ENCODE measurements at regions not wholly inside any gene's neighbourhood (a gene's known extent, or its start where the extent isn't known, plus 50 kb on each side); places are given as distances from the start of the nearest gene placed in this dataset.

GRCh38 chr13:63460462-63461090, 2044.9 kb upstream of the PCDH20 start:
- Histone ChIP-seq H4K20me1 (ENCODE audit: control insufficient read depth, insufficient read depth) (no peaks in the 10 kb centered on the region), H3K36me3 (ENCODE audit: control insufficient read depth in 2 of 2, insufficient read depth in 2 of 2, low read length in 1 of 2) (no peaks in the 10 kb centered on the region), H3K4me1 (ENCODE audit: control insufficient read depth, insufficient read depth, low read length) (peaks cover 6% of the 10 kb centered on the region; the same call in 1 of the 2 replicates), H3K79me2 (ENCODE audit: control insufficient read depth, insufficient read depth, low read length) (no peaks in the 10 kb centered on the region), H3K27me3 (replicated peaks in 1 of 2; ENCODE audit: control insufficient read depth in 2 of 2, insufficient read depth in 2 of 2, low read length in 1 of 2) (no peaks in the 10 kb centered on the region), H3K27ac (ENCODE audit: control insufficient read depth, insufficient read depth) (no peak overlapping the region), H2AFZ (ENCODE audit: control insufficient read depth, low read depth, low read length) (no peak overlapping the region), H3K4me3 (no peak overlapping the region), H3K9ac (ENCODE audit: control insufficient read depth, insufficient read depth, low read length) (no peak overlapping the region), H3K4me2 (ENCODE audit: control insufficient read depth, insufficient read depth) (no peak overlapping the region), H3K9me3 (replicated peaks; ENCODE audit: control insufficient read depth, insufficient read depth, low read length) (no peaks in the 10 kb centered on the region)
- in situ Hi-C loops (cut with MboI): no loop called here
- no peak for DNase-seq (ENCODE audit: low read depth, low spot score)
- no peak for TF ChIP-seq KDM1A (IDR thresholded peaks at IDR 0.05; ENCODE audit: borderline replicate concordance)
- no peak for TF ChIP-seq MAX (IDR thresholded peaks at IDR 0.05; ENCODE audit: low read depth, low read length)
- TF ChIP-seq WRNIP1 (IDR thresholded peaks at IDR 0.05; ENCODE audit: borderline replicate concordance, low read depth, low read length): no peak
- no peak for TF ChIP-seq ZNF384 (IDR thresholded peaks at IDR 0.05; ENCODE audit: borderline replicate concordance, low read depth, low read length)
- no peak for TF ChIP-seq MLLT1 (IDR thresholded peaks at IDR 0.05)
- no peak for TF ChIP-seq ATF2 (IDR thresholded peaks at IDR 0.05; ENCODE audit: low read length)
- TF ChIP-seq BHLHE40 (IDR thresholded peaks at IDR 0.05; ENCODE audit: borderline replicate concordance in 1 of 2, low read depth in 2 of 2, low read length in 1 of 2): no peak
- no peak for TF ChIP-seq ZNF622 (IDR thresholded peaks at IDR 0.05)
- TF ChIP-seq PBX3 (IDR thresholded peaks at IDR 0.05; ENCODE audit: insufficient replicate concordance, low read depth, low read length): no peak
- no peak for TF ChIP-seq CREM (IDR thresholded peaks at IDR 0.05; ENCODE audit: low read depth)
- no TSS peak for BruUV-seq (replicated peaks)
- intact Hi-C loops (cut with micrococcal nuclease; ENCODE audit: unreplicated experiment): no loop called here
- ChIA-PET RAD21 (ENCODE audit: unreplicated experiment) (no interaction called here), CTCF (no interaction called here), POLR2A (no interaction called here), SMC1A (ENCODE audit: uncharacterized antibody, unreplicated experiment) (interaction anchor here (1.3 kb wide), 1 partner anchor 11 kb away, joined by 3 read pairs; no protein-coding TSS in a partner anchor)
- no peak for FAIRE-seq
- WGBS (ENCODE audit: insufficient coverage, insufficient replicate concordance, low lambda C conversion rate, missing lambda C conversion rate): 0% methylated on average over 2 of the region's 2 CpGs
- no peak for ATAC-seq
